ENCODE measurements at regions not wholly inside any gene's neighbourhood (a gene's known extent, or its start where the extent isn't known, plus 50 kb on each side); places are given as distances from the start of the nearest gene placed in this dataset.

- no peak for TF ChIP-seq REST (IDR thresholded peaks at IDR 0.05)
- TF ChIP-seq FOSB (CRISPR knock-in tag; IDR thresholded peaks at IDR 0.05) = no peak
- TF ChIP-seq MYC (IDR thresholded peaks at IDR 0.05; ENCODE audit: borderline replicate concordance, low read length) = no peak
- no peak for TF ChIP-seq NFE2L2 (conservative IDR thresholded peaks at IDR 0.05; ENCODE audit: low read length)
Observed at GRCh38 chr4:52507774-52508173, 151.3 kb downstream of the USP46 start (continued).

- ChIA-PET CTCF (interaction anchor here (2.7 kb wide), 1 partner anchor 34 kb away, joined by 8 read pairs; no protein-coding TSS in a partner anchor), POLR2A (no interaction called here)
- Histone ChIP-seq H3K4me1 (no peaks in the 10 kb centered on the region), H3K4me2 (no peak overlapping the region), H3K27ac (no peak overlapping the region), H3K9me3 (no peaks in the 10 kb centered on the region), H3K4me3 (no peak overlapping the region)
- ATAC-seq (no peak), DNase-seq (ENCODE audit: low read depth in 1 of 2, low spot score in 1 of 2) (no peak), FAIRE-seq (no peak)
- TF ChIP-seq EHMT2 (IDR thresholded peaks at IDR 0.05; ENCODE audit: low read depth) (no peak), ATOH8 (CRISPR knock-in tag; IDR thresholded peaks at IDR 0.05; ENCODE audit: low read depth) (no peak), HOXB13 (CRISPR knock-in tag; IDR thresholded peaks at IDR 0.05; ENCODE audit: low read depth) (no peak), PHF8 (IDR thresholded peaks at IDR 0.05; ENCODE audit: borderline replicate concordance, low read depth) (no peak), CBX2 (IDR thresholded peaks at IDR 0.05; ENCODE audit: borderline replicate concordance, low read depth) (no peak), NFE2L2 (conservative IDR thresholded peaks at IDR 0.05; ENCODE audit: low read length) (no peak), ESRRA (IDR thresholded peaks at IDR 0.05; ENCODE audit: borderline replicate concordance, low read length) (no peak), FOXS1 (CRISPR knock-in tag; IDR thresholded peaks at IDR 0.05) (no peak)
- 1% methylated on average over 3 of the region's 3 CpGs for WGBS (ENCODE audit: missing lambda C conversion rate)
Observed at GRCh38 chr4:52510939-52511565, 148.0 kb downstream of the USP46 start.

- no peak for FAIRE-seq
- WGBS (ENCODE audit: missing lambda C conversion rate) = 0% methylated on average over 2 of the region's 2 CpGs
- CTCF ChIA-PET = interaction anchor here (2.7 kb wide), 1 partner anchor 34 kb away, joined by 8 read pairs; no protein-coding TSS in a partner anchor
- POLR2A ChIA-PET = no interaction called here
- Histone ChIP-seq H3K4me1 (no peaks in the 10 kb centered on the region), H3K4me3 (no peak overlapping the region), H3K9me3 (no peaks in the 10 kb centered on the region), H3K27ac (no peak overlapping the region), H3K4me2 (no peak overlapping the region)
- no peak for DNase-seq (ENCODE audit: low read depth in 1 of 2, low spot score in 1 of 2)
- no peak for ATAC-seq
- no peak for TF ChIP-seq REST (IDR thresholded peaks at IDR 0.05)
- no peak for TF ChIP-seq POLR2A (IDR thresholded peaks at IDR 0.05; ENCODE audit: low read length)
- TF ChIP-seq ZFP36 (IDR thresholded peaks at IDR 0.05; ENCODE audit: borderline replicate concordance, partially characterized antibody) = no peak
- no peak for TF ChIP-seq CBX2 (IDR thresholded peaks at IDR 0.05; ENCODE audit: borderline replicate concordance, low read depth)
- TF ChIP-seq CHD4 (IDR thresholded peaks at IDR 0.05; ENCODE audit: borderline replicate concordance) = no peak
- no peak for TF ChIP-seq NPAS2 (CRISPR knock-in tag; IDR thresholded peaks at IDR 0.05; ENCODE audit: borderline replicate concordance)
- TF ChIP-seq ZC3H11A (IDR thresholded peaks at IDR 0.05) = no peak
- no peak for TF ChIP-seq ESRRA (IDR thresholded peaks at IDR 0.05; ENCODE audit: borderline replicate concordance, low read length)
- no peak for TF ChIP-seq TFCP2L1 (CRISPR knock-in tag; IDR thresholded peaks at IDR 0.05)
- no peak for TF ChIP-seq CEBPB (IDR thresholded peaks at IDR 0.05)
- TF ChIP-seq USF2 (IDR thresholded peaks at IDR 0.05) = no peak
- no peak for TF ChIP-seq ZSCAN20 (CRISPR knock-in tag; IDR thresholded peaks at IDR 0.05)
- TF ChIP-seq RNF2 (IDR thresholded peaks at IDR 0.05; ENCODE audit: borderline replicate concordance, low read depth) = no peak
- no peak for TF ChIP-seq JUN (IDR thresholded peaks at IDR 0.05)
- TF ChIP-seq BHLHE40 (IDR thresholded peaks at IDR 0.05; ENCODE audit: low read depth, low read length) = no peak
- TF ChIP-seq EHMT2 (IDR thresholded peaks at IDR 0.05; ENCODE audit: low read depth) = no peak
- TF ChIP-seq ELK1 (IDR thresholded peaks at IDR 0.05; ENCODE audit: low read depth, low read length) = no peak
Observed at GRCh38 chr4:52511825-52512224, 147.3 kb downstream of the USP46 start.
